GM23338 (cell line): ENCODE measurements at regions not wholly inside any gene's neighbourhood (a gene's known extent, or its start where the extent isn't known, plus 50 kb on each side); places are given as distances from the start of the nearest gene placed in this dataset.
A peak's percentile ranks its signal among the peaks of the same experiment; 100 is the strongest.

Source experiments
- ATAC-seq: fragments of 200-7000 bp; cut with Tn5 transposase; 3 replicates; pipeline ENCODE4 v1.9.1; 2020
- DNase-seq: peaks from one replicate; pipeline ENCODE4 v3.0.0-alpha.2; 2015; ENCODE audit warnings: low spot score
- H2AFZ ChIP-seq: fragments of 200-600 bp; sonication (generic); 2 replicates; pipeline ENCODE4 v1.8.0; 2016; ENCODE audit warnings: antibody characterized with exemption, mild to moderate bottlenecking, moderate library complexity
- H3F3A ChIP-seq: fragments of 200-600 bp; sonication (generic); replicated peaks from 2 replicates; pipeline ENCODE4 v1.8.0; 2017; ENCODE audit warnings: antibody characterized with exemption, mixed run types, low read depth
- H3K27ac ChIP-seq: fragments of 200-600 bp; sonication (generic); 2 replicates; pipeline ENCODE4 v1.6.1; 2016; ENCODE audit warnings: low read depth
- H3K27me3 ChIP-seq: fragments of 200-600 bp; sonication (generic); 2 replicates; pipeline ENCODE4 v1.8.0; 2016; ENCODE audit warnings: mild to moderate bottlenecking, mixed run types, moderate library complexity; ENCODE audit not compliant: insufficient read depth
- H3K36me3 ChIP-seq: fragments of 200-600 bp; sonication (generic); 2 replicates; pipeline ENCODE4 v1.8.0; 2016; ENCODE audit warnings: mild to moderate bottlenecking; ENCODE audit not compliant: insufficient read depth
- H3K4me1 ChIP-seq: fragments of 200-600 bp; sonication (generic); 2 replicates; pipeline ENCODE4 v1.8.0; 2016; ENCODE audit warnings: mild to moderate bottlenecking, moderate library complexity; ENCODE audit not compliant: insufficient read depth
- H3K4me2 ChIP-seq: fragments of 200-600 bp; sonication (generic); 2 replicates; pipeline ENCODE4 v1.7.1; 2017; ENCODE audit warnings: mixed run types
- H3K4me3 ChIP-seq: fragments of 200-600 bp; sonication (generic); 2 replicates; pipeline ENCODE4 v1.6.1; 2016; ENCODE audit warnings: mixed run types
- H3K79me2 ChIP-seq: fragments of 200-600 bp; sonication (generic); replicated peaks from 2 replicates; pipeline ENCODE4 v1.8.0; 2017; ENCODE audit warnings: mild to moderate bottlenecking; ENCODE audit not compliant: insufficient read depth
- H3K9me2 ChIP-seq: fragments of 200-600 bp; sonication (generic); 2 replicates; pipeline ENCODE4 v1.8.0; 2017; ENCODE audit not compliant: insufficient read depth
- H4K20me1 ChIP-seq: fragments of 200-600 bp; sonication (generic); replicated peaks from 2 replicates; pipeline ENCODE4 v1.8.0; 2017; ENCODE audit warnings: mild to moderate bottlenecking; ENCODE audit not compliant: insufficient read depth
- H3K27ac Mint-ChIP-seq: 2 replicates; pipeline ENCODE4 v1.8.0; 2020; ENCODE audit warnings: inconsistent platforms, mild to moderate bottlenecking, moderate library complexity, mixed read lengths
- H3K27me3 Mint-ChIP-seq: 3 replicates; pipeline ENCODE4 v1.8.0; 2022; ENCODE audit warnings: low read depth, mild to moderate bottlenecking, moderate library complexity, mixed read lengths, inconsistent platforms; ENCODE audit not compliant: insufficient read depth, poor library complexity
- H3K36me3 Mint-ChIP-seq: 3 replicates; pipeline ENCODE4 v1.8.0; 2021; ENCODE audit warnings: low read depth, mild to moderate bottlenecking, inconsistent platforms, moderate library complexity, mixed read lengths
- H3K4me1 Mint-ChIP-seq: 3 replicates; pipeline ENCODE4 v1.8.0; 2020; ENCODE audit warnings: mild to moderate bottlenecking, inconsistent platforms, mixed read lengths
- H3K4me3 Mint-ChIP-seq: 3 replicates; pipeline ENCODE4 v1.8.0; 2021; ENCODE audit warnings: moderate library complexity, mild to moderate bottlenecking, inconsistent platforms, mixed read lengths
- H3K9me3 Mint-ChIP-seq: 3 replicates; pipeline ENCODE4 v1.8.0; 2020; ENCODE audit warnings: moderate library complexity, mild to moderate bottlenecking, inconsistent platforms, mixed read lengths
- CREB1 ChIP-seq: fragments of 250-450 bp; sonication (Bioruptor Pico); IDR thresholded peaks from 2 replicates; pipeline ENCODE4 v1.5.0; 2020; ENCODE audit warnings: low read depth, mild to moderate bottlenecking, moderate library complexity
- EZH2 ChIP-seq: fragments of 200-600 bp; sonication (generic); IDR thresholded peaks from one replicate; pipeline ENCODE4 v1.8.0; 2017; ENCODE audit warnings: antibody characterized with exemption, mild to moderate bottlenecking, low read depth; ENCODE audit not compliant: unreplicated experiment
- EZH2phosphoT487 ChIP-seq: fragments of 200-600 bp; sonication (generic); IDR thresholded peaks from one replicate; pipeline ENCODE4 v1.8.1; 2018; ENCODE audit warnings: antibody characterized with exemption; ENCODE audit not compliant: unreplicated experiment
- JUNB ChIP-seq: IDR thresholded peaks from one replicate; pipeline ENCODE4 v1.6.1; 2016; ENCODE audit warnings: antibody characterized with exemption; ENCODE audit not compliant: unreplicated experiment
- STAT1 ChIP-seq: IDR thresholded peaks from one replicate; pipeline ENCODE4 v1.6.1; 2016; ENCODE audit warnings: antibody characterized with exemption; ENCODE audit not compliant: unreplicated experiment
- ZNF114 ChIP-seq: fragments of 250-450 bp; sonication (Bioruptor Pico); IDR thresholded peaks from 2 replicates; pipeline ENCODE4 v1.5.0; 2020; ENCODE audit warnings: mild to moderate bottlenecking, moderate library complexity
- ZNF331 ChIP-seq: fragments of 250-450 bp; sonication (Bioruptor Pico); IDR thresholded peaks from 2 replicates; pipeline ENCODE4 v1.5.0; 2020; ENCODE audit warnings: low read depth, mild to moderate bottlenecking, moderate library complexity
- TF ChIP-seq, protein P1 (sequence below), 2 experiments: fragments of 200-600 bp in 1 of 2; sonication (generic) in 1 of 2; conservative IDR thresholded peaks; 2 replicates each; pipeline versions ENCODE4 v1.5.1 to v1.6.1; 2016 to 2017; ENCODE audit warnings: antibody characterized with exemption in 2 of 2, low read depth in 2 of 2, mild to moderate bottlenecking in 2 of 2, moderate library complexity in 1 of 2
- TF ChIP-seq, protein P2 (sequence below): IDR thresholded peaks from 2 replicates; pipeline ENCODE4 v1.6.1; 2016; ENCODE audit warnings: antibody characterized with exemption
- TF ChIP-seq, protein P3 (sequence below): IDR thresholded peaks from one replicate; pipeline ENCODE4 v1.6.1; 2018; ENCODE audit warnings: antibody characterized with exemption; ENCODE audit not compliant: unreplicated experiment

DNA sequence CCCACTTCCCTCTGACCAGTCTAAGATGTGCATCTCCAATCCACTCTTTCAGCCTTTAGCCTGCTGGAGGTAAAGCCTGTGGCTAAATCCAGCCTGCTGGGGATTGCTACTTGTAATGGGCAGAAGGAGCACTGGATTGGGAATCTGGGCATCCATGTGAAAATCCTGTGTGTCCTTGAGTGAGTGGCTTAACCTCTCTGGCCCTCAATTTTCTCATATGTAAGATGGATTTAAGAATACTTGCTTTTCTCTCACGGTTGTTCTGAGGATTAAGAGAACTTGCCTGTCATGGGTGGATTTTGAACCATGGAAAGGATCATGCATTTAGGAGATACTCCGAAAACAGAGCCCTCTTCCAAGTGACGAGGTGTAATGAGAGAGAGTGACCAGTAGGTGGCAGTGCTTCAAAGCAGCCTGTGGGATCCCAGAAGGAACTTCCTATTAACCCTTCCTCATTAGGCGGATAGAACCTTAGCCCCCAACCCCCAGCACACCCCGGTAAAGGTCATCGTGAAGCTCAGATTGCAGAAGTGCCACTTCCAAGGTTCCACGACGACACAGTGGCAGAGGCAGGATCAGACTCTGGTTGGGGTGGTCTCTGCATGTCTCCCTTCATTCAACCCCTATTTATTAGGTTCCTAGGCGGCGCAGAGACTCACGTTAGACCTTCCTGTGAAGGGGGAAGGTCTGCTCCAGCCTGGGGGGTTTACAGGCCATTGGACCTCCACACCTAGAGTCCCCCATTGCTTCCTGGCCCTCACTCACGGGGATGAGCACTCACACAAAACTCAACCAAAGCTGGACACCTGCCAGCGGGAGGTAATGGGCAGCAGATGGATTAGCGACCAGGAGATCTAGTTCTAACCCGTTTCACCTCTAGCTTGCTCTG, 68.7 kb upstream of the ZNF618 start:
- H3K4me2 ChIP-seq = peak overlapping the region; percentile 52; the same call in 1 of the 2 replicates
- no peak overlapping the region for H3K27ac ChIP-seq
- H3K79me2 ChIP-seq = no peaks in the 10 kb centered on the region
- H3K9me2 ChIP-seq = no peaks in the 10 kb centered on the region
- TF ChIP-seq, protein P1, sequence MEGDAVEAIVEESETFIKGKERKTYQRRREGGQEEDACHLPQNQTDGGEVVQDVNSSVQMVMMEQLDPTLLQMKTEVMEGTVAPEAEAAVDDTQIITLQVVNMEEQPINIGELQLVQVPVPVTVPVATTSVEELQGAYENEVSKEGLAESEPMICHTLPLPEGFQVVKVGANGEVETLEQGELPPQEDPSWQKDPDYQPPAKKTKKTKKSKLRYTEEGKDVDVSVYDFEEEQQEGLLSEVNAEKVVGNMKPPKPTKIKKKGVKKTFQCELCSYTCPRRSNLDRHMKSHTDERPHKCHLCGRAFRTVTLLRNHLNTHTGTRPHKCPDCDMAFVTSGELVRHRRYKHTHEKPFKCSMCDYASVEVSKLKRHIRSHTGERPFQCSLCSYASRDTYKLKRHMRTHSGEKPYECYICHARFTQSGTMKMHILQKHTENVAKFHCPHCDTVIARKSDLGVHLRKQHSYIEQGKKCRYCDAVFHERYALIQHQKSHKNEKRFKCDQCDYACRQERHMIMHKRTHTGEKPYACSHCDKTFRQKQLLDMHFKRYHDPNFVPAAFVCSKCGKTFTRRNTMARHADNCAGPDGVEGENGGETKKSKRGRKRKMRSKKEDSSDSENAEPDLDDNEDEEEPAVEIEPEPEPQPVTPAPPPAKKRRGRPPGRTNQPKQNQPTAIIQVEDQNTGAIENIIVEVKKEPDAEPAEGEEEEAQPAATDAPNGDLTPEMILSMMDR (conservative IDR thresholded peaks at IDR 0.05; ENCODE audit: low read depth in 2 of 2) = peak; percentile 91 to 93
- TF ChIP-seq, protein P2, sequence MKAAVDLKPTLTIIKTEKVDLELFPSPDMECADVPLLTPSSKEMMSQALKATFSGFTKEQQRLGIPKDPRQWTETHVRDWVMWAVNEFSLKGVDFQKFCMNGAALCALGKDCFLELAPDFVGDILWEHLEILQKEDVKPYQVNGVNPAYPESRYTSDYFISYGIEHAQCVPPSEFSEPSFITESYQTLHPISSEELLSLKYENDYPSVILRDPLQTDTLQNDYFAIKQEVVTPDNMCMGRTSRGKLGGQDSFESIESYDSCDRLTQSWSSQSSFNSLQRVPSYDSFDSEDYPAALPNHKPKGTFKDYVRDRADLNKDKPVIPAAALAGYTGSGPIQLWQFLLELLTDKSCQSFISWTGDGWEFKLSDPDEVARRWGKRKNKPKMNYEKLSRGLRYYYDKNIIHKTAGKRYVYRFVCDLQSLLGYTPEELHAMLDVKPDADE = no peak
- no peaks in the 10 kb centered on the region for H4K20me1 ChIP-seq
- H3K27me3 ChIP-seq = no peaks in the 10 kb centered on the region
- Mint-ChIP-seq H3K4me3 (no peak overlapping the region), H3K4me1 (peaks cover 9% of the 10 kb centered on the region; the same call in 2 of the 3 replicates), H3K36me3 (no peaks in the 10 kb centered on the region), H3K9me3 (no peaks in the 10 kb centered on the region), H3K27me3 (peaks cover 2% of the 10 kb centered on the region), H3K27ac (no peak overlapping the region)
- peak overlapping the region; percentile 91 for H2AFZ ChIP-seq
- DNase-seq (peak; percentile 77), ATAC-seq (peak; percentile 87)
- H3K4me1 ChIP-seq = no peaks in the 10 kb centered on the region
- H3F3A ChIP-seq = no peaks in the 10 kb centered on the region
- peak overlapping the region; percentile 29; the same call in 1 of the 2 replicates for H3K4me3 ChIP-seq
- no peaks in the 10 kb centered on the region for H3K36me3 ChIP-seq

DNA sequence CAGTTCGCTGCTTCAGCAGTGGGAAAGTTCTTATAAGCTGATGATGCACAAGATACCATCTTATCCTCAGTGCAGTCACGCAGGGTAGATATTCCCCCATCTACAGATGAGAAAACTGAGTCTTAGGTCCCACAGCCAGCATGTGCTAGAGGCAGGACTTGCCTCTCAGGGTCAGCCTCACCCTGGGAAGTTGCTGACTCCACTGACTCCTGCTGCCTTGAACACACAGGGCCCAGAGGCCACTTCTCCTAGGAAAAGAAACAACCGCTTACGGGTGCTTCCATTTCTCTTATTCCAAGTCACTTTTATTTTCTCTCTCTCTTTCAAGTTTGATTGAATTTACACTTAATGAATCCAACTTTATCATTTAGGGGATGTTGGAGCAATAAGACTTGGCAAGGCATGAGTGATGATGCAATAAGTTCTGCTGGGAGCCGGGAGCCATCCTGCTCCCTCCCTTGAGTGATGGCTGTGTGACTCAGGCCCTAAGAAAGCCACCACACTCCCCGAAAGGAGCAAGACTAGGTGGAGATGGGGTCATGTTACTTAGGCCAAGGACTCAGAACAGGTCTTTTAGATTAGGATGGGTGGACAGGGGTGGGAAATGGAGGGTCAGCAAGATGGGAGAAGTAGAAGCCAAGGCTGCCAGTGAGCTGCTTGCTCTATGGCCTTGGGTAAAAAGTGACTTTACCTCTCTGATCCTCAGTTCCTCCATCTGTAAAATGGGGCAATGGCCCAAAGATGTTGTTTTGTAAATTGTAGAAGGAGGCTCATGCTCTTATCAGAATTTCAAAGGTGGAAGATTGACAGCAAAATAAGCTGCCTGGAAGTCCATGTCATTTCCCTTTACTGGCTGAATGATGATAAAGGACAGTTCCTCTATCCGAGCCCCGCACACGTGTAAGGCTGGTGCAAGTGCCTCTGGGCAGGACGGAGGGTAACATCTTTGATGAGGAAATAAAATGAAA, 67.4 kb upstream of the ZNF618 start:
- Mint-ChIP-seq H3K9me3 (no peaks in the 10 kb centered on the region), H3K4me3 (no peak overlapping the region), H3K27ac (no peak overlapping the region), H3K36me3 (no peaks in the 10 kb centered on the region), H3K4me1 (peaks cover 9% of the 10 kb centered on the region; the same call in 2 of the 3 replicates), H3K27me3 (peaks cover 2% of the 10 kb centered on the region)
- H3K4me1 ChIP-seq = no peaks in the 10 kb centered on the region
- H3F3A ChIP-seq = no peaks in the 10 kb centered on the region
- H2AFZ ChIP-seq = peak overlapping the region; percentile 91
- H3K27ac ChIP-seq = no peak overlapping the region
- H3K4me3 ChIP-seq = no peak overlapping the region
- no peak; the same call in 2 of the 3 replicates for ATAC-seq
- no peak overlapping the region for H3K4me2 ChIP-seq
- DNase-seq = no peak
- TF ChIP-seq JUNB = no peak
- TF ChIP-seq, protein P3, sequence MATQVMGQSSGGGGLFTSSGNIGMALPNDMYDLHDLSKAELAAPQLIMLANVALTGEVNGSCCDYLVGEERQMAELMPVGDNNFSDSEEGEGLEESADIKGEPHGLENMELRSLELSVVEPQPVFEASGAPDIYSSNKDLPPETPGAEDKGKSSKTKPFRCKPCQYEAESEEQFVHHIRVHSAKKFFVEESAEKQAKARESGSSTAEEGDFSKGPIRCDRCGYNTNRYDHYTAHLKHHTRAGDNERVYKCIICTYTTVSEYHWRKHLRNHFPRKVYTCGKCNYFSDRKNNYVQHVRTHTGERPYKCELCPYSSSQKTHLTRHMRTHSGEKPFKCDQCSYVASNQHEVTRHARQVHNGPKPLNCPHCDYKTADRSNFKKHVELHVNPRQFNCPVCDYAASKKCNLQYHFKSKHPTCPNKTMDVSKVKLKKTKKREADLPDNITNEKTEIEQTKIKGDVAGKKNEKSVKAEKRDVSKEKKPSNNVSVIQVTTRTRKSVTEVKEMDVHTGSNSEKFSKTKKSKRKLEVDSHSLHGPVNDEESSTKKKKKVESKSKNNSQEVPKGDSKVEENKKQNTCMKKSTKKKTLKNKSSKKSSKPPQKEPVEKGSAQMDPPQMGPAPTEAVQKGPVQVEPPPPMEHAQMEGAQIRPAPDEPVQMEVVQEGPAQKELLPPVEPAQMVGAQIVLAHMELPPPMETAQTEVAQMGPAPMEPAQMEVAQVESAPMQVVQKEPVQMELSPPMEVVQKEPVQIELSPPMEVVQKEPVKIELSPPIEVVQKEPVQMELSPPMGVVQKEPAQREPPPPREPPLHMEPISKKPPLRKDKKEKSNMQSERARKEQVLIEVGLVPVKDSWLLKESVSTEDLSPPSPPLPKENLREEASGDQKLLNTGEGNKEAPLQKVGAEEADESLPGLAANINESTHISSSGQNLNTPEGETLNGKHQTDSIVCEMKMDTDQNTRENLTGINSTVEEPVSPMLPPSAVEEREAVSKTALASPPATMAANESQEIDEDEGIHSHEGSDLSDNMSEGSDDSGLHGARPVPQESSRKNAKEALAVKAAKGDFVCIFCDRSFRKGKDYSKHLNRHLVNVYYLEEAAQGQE = no peak
- TF ChIP-seq, protein P2 = no peak
- no peak for TF ChIP-seq STAT1
- TF ChIP-seq EZH2phosphoT487 = no peak
- no peak for TF ChIP-seq ZNF114 (CRISPR knock-in tag)
- TF ChIP-seq EZH2 = no peak
- TF ChIP-seq CREB1 (CRISPR knock-in tag) = no peak
- no peak for TF ChIP-seq ZNF331 (CRISPR knock-in tag)
- H3K36me3 ChIP-seq = no peaks in the 10 kb centered on the region
- H4K20me1 ChIP-seq = no peaks in the 10 kb centered on the region
- no peaks in the 10 kb centered on the region for H3K27me3 ChIP-seq
- H3K9me2 ChIP-seq = no peaks in the 10 kb centered on the region
- H3K79me2 ChIP-seq = no peaks in the 10 kb centered on the region
